ENCODE measurements at regions not wholly inside any gene's neighbourhood (a gene's known extent, or its start where the extent isn't known, plus 50 kb on each side); places are given as distances from the start of the nearest gene placed in this dataset.

GRCh38 chr13:70714993-70715392 is 606.7 kb upstream of the KLHL1 start:
- Histone ChIP-seq H3K79me2 (ENCODE audit: insufficient read depth, low read length) (no peaks in the 10 kb centered on the region), H3K9ac (ENCODE audit: low read length) (no peak overlapping the region), H3K27me3 (ENCODE audit: low read length) (no peaks in the 10 kb centered on the region), H3K4me3 (ENCODE audit: insufficient read depth, low read length, poor library complexity, severe bottlenecking) (no peak overlapping the region), H3K36me3 (ENCODE audit: low read length) (no peaks in the 10 kb centered on the region), H3F3A (ENCODE audit: insufficient read depth) (no peaks in the 10 kb centered on the region), H3K27ac (ENCODE audit: low read depth, low read length) (no peak overlapping the region), H3K4me2 (ENCODE audit: low read depth, low read length, poor library complexity, severe bottlenecking) (no peak overlapping the region), H2AFZ (ENCODE audit: low read depth, low read length, severe bottlenecking) (no peak overlapping the region), H3K9me3 (ENCODE audit: insufficient read depth, low read length) (no peaks in the 10 kb centered on the region), H4K20me1 (ENCODE audit: low read depth, low read length) (no peaks in the 10 kb centered on the region), H3K9me2 (replicated peaks; ENCODE audit: insufficient read depth, low read length) (no peaks in the 10 kb centered on the region)
- TF ChIP-seq EZH2phosphoT487 (conservative IDR thresholded peaks at IDR 0.05; ENCODE audit: low read length), result no peak
- TF ChIP-seq CTCF (IDR thresholded peaks at IDR 0.05; ENCODE audit: insufficient read depth, low read length, poor library complexity, severe bottlenecking), result no peak

- Histone ChIP-seq H3K36me3 (ENCODE audit: low read length) (no peaks in the 10 kb centered on the region), H3K9ac (ENCODE audit: low read length) (no peak overlapping the region), H3K4me2 (ENCODE audit: low read depth, low read length, poor library complexity, severe bottlenecking) (no peak overlapping the region), H3K27ac (ENCODE audit: low read depth, low read length) (no peak overlapping the region), H3K27me3 (ENCODE audit: low read length) (no peaks in the 10 kb centered on the region), H3K4me3 (ENCODE audit: insufficient read depth, low read length, poor library complexity, severe bottlenecking) (no peak overlapping the region), H3K9me3 (ENCODE audit: insufficient read depth, low read length) (no peaks in the 10 kb centered on the region), H2AFZ (ENCODE audit: low read depth, low read length, severe bottlenecking) (no peak overlapping the region), H4K20me1 (ENCODE audit: low read depth, low read length) (no peaks in the 10 kb centered on the region), H3F3A (ENCODE audit: insufficient read depth) (no peaks in the 10 kb centered on the region), H3K79me2 (ENCODE audit: insufficient read depth, low read length) (no peaks in the 10 kb centered on the region), H3K9me2 (replicated peaks; ENCODE audit: insufficient read depth, low read length) (no peaks in the 10 kb centered on the region)
- TF ChIP-seq CTCF (IDR thresholded peaks at IDR 0.05; ENCODE audit: insufficient read depth, low read length, poor library complexity, severe bottlenecking) (no peak), EZH2phosphoT487 (conservative IDR thresholded peaks at IDR 0.05; ENCODE audit: low read length) (no peak)
Observed at GRCh38 chr13:70708775-70709174, 600.5 kb upstream of the KLHL1 start.

GRCh38 chr13:70703755-70704154 is 595.5 kb upstream of the KLHL1 start:
- no peaks in the 10 kb centered on the region for H3K36me3 ChIP-seq (ENCODE audit: low read length)
- no peaks in the 10 kb centered on the region for H3K79me2 ChIP-seq (ENCODE audit: insufficient read depth, low read length)
- no peak overlapping the region for H2AFZ ChIP-seq (ENCODE audit: low read depth, low read length, severe bottlenecking)
- no peaks in the 10 kb centered on the region for H3K27me3 ChIP-seq (ENCODE audit: low read length)
- TF ChIP-seq CTCF (IDR thresholded peaks at IDR 0.05; ENCODE audit: insufficient read depth, low read length, poor library complexity, severe bottlenecking) (no peak), EZH2phosphoT487 (conservative IDR thresholded peaks at IDR 0.05; ENCODE audit: low read length) (no peak)
- H3K4me3 ChIP-seq (ENCODE audit: insufficient read depth, low read length, poor library complexity, severe bottlenecking), result no peak overlapping the region
- H3K27ac ChIP-seq (ENCODE audit: low read depth, low read length), result no peak overlapping the region
- H3F3A ChIP-seq (ENCODE audit: insufficient read depth), result no peaks in the 10 kb centered on the region
- no peak overlapping the region for H3K9ac ChIP-seq (ENCODE audit: low read length)
- H3K9me3 ChIP-seq (ENCODE audit: insufficient read depth, low read length), result no peaks in the 10 kb centered on the region
- H3K4me2 ChIP-seq (ENCODE audit: low read depth, low read length, poor library complexity, severe bottlenecking), result no peak overlapping the region
- no peaks in the 10 kb centered on the region for H4K20me1 ChIP-seq (ENCODE audit: low read depth, low read length)
- H3K9me2 ChIP-seq (replicated peaks; ENCODE audit: insufficient read depth, low read length), result no peaks in the 10 kb centered on the region
